Ishikawa (cell line): ENCODE measurements at regions not wholly inside any gene's neighbourhood (a gene's known extent, or its start where the extent isn't known, plus 50 kb on each side); places are given as distances from the start of the nearest gene placed in this dataset.

Experiments used
- CEBPB ChIP-seq: IDR thresholded peaks from 2 replicates; pipeline ENCODE4 v1.6.1; 2012
- CREB1 ChIP-seq: IDR thresholded peaks from 2 replicates; pipeline ENCODE4 v1.6.1; 2012; ENCODE audit warnings: low read depth
- FOXM1 ChIP-seq: IDR thresholded peaks from 2 replicates; pipeline ENCODE4 v1.6.1; 2012; ENCODE audit warnings: low read depth, borderline replicate concordance
- MAX ChIP-seq: IDR thresholded peaks from 2 replicates; pipeline ENCODE4 v1.6.1; 2012
- NFIC ChIP-seq: IDR thresholded peaks from 2 replicates; pipeline ENCODE4 v1.6.1; 2012
- REST ChIP-seq: IDR thresholded peaks from 2 replicates; pipeline ENCODE4 v1.6.1; 2012; ENCODE audit warnings: low read depth, mild to moderate bottlenecking
- YY1 ChIP-seq: IDR thresholded peaks from 2 replicates; pipeline ENCODE4 v1.6.1; 2012; ENCODE audit warnings: low read depth
- ZBTB7A ChIP-seq: IDR thresholded peaks from 2 replicates; pipeline ENCODE4 v1.6.1; 2012; ENCODE audit warnings: low read depth

GRCh38 chr2:208594642-208595385 is 188.2 kb downstream of the PTH2R start:
- no peak for TF ChIP-seq FOXM1
- no peak for TF ChIP-seq REST
- TF ChIP-seq NFIC = no peak
- TF ChIP-seq MAX = no peak
- no peak for TF ChIP-seq CEBPB
- TF ChIP-seq YY1 = no peak
- TF ChIP-seq ZBTB7A = no peak
- TF ChIP-seq CREB1 = no peak
